K562 (cell line): ENCODE measurements at regions not wholly inside any gene's neighbourhood (a gene's known extent, or its start where the extent isn't known, plus 50 kb on each side); places are given as distances from the start of the nearest gene placed in this dataset.

Experiments
- ATAC-seq: fragments of 200-7000 bp; cut with Tn5 transposase; 3 replicates; pipeline ENCODE4 v1.9.1; 2020; ENCODE audit warnings: moderate library complexity
- BruUV-seq: library from RNA; stranded (reverse); fragments of 400-500 nt; replicated peaks from 2 replicates; lab custom pipeline; 2021; lab: Mats Ljungman, UMichigan
- CTCF ChIA-PET: fragments of 300-600 bp; formaldehyde crosslinking; extraction: SDS; loops from one replicate; lab custom pipeline; 2021; ENCODE audit warnings: low intra/inter-chr PET ratio; lab: Yijun Ruan, JAX
- POLR2A ChIA-PET: fragments of 300-600, 350-650 bp; sonication (Branson Sonifier 250); formaldehyde crosslinking; extraction: SDS; loops from one replicate; lab custom pipeline; 2021; ENCODE audit warnings: antibody characterized with exemption, inconsistent platforms; lab: Yijun Ruan, JAX
- DNase-seq, 4 experiments: peaks; one replicate each; pipeline versions ENCODE4 v3.0.0 to v3.0.0-alpha.2; 2011 to 2018; ENCODE audit warnings: low spot score in 3 of 4, mixed read lengths in 3 of 4; ENCODE audit errors: extremely low read depth in 1 of 4
- FAIRE-seq: peaks from 2 replicates; lab custom pipeline; 2011; peaks lifted over from hg19 to GRCh38; lab: Jason Lieb, UNC
- H2AFZ ChIP-seq: 2 replicates; pipeline ENCODE4 v1.6.0; 2011; ENCODE audit warnings: low read depth, low read length, control low read depth, inconsistent platforms
- H3K27ac ChIP-seq: fragments of 200-600 bp; 3 replicates; pipeline ENCODE4 v1.8.0; 2011; ENCODE audit warnings: low read depth, mild to moderate bottlenecking, control low read depth, inconsistent platforms, low read length, moderate library complexity, mixed read lengths; ENCODE audit errors: extremely low read depth
- H3K27me3 ChIP-seq, 2 experiments: fragments of 300-600 bp in 1 of 2; 2 replicates in 1 of 2; 3 replicates in 1 of 2; pipeline versions ENCODE4 v1.6.0 to v1.8.0; 2011; ENCODE audit warnings: inconsistent platforms in 2 of 2, low read length in 2 of 2, mild to moderate bottlenecking in 1 of 2, mixed read lengths in 1 of 2, moderate library complexity in 1 of 2; ENCODE audit not compliant: control insufficient read depth in 2 of 2, insufficient read depth in 2 of 2
- H3K36me3 ChIP-seq: fragments of 300-600 bp; 3 replicates; pipeline ENCODE4 v1.8.0; 2011; ENCODE audit warnings: mild to moderate bottlenecking, low read length, inconsistent platforms; ENCODE audit not compliant: control insufficient read depth, insufficient read depth
- H3K4me1 ChIP-seq, 2 experiments: fragments of 200-600 bp in 1 of 2; replicated peaks in 1 of 2; 2 replicates in 1 of 2; 3 replicates in 1 of 2; pipeline versions ENCODE4 v1.5.1 to v1.8.0; 2011; ENCODE audit warnings: inconsistent platforms in 2 of 2, low read length in 2 of 2, mild to moderate bottlenecking in 1 of 2, mixed read lengths in 1 of 2, moderate library complexity in 1 of 2; ENCODE audit not compliant: control insufficient read depth in 2 of 2, insufficient read depth in 2 of 2
- H3K4me2 ChIP-seq: 2 replicates; pipeline ENCODE4 v1.6.1; 2011; ENCODE audit warnings: low read length, control low read depth, inconsistent platforms, mixed read lengths; ENCODE audit not compliant: insufficient read depth
- H3K4me3 ChIP-seq: fragments of 200-600 bp; sonication (generic), shearing (Covaris generic); 2 replicates; pipeline ENCODE4 v1.5.1; 2016; ENCODE audit warnings: control low read depth, inconsistent platforms
- H3K79me2 ChIP-seq: fragments of 200-600 bp; 3 replicates; pipeline ENCODE4 v1.8.0; 2011; ENCODE audit warnings: low read length, inconsistent platforms; ENCODE audit not compliant: control insufficient read depth, insufficient read depth
- H3K9ac ChIP-seq, 2 experiments: 2 replicates each; pipeline versions ENCODE4 v1.6.0 to v1.6.1; 2011; ENCODE audit warnings: low read depth in 2 of 2, low read length in 2 of 2, control low read depth in 1 of 2, inconsistent platforms in 1 of 2, mild to moderate bottlenecking in 1 of 2, mixed read lengths in 1 of 2; ENCODE audit not compliant: insufficient read depth in 1 of 2
- H3K9me1 ChIP-seq: one replicate; pipeline ENCODE4 v1.6.0; 2011; ENCODE audit warnings: inconsistent platforms, mild to moderate bottlenecking, low read length, moderate library complexity; ENCODE audit not compliant: control insufficient read depth, insufficient read depth
- H3K9me3 ChIP-seq: replicated peaks from 2 replicates; pipeline ENCODE4 v1.5.1; 2011; ENCODE audit warnings: low read depth, low read length, inconsistent platforms; ENCODE audit not compliant: control insufficient read depth, insufficient read depth
- H4K20me1 ChIP-seq: replicated peaks from 2 replicates; pipeline ENCODE4 v1.6.1; 2011; ENCODE audit warnings: low read length, inconsistent platforms, mixed read lengths; ENCODE audit not compliant: control insufficient read depth, insufficient read depth
- GMEB1 ChIP-seq: fragments of 250-450 bp; sonication (Bioruptor Pico); IDR thresholded peaks from 2 replicates; pipeline ENCODE4 v1.4.0; 2020; ENCODE audit warnings: mild to moderate bottlenecking
- MITF ChIP-seq: IDR thresholded peaks from 2 replicates; pipeline ENCODE4 v1.6.1; 2014; ENCODE audit warnings: antibody characterized with exemption
- WGBS: fragments of 100-300 bp; shearing (Covaris generic); methylation state at CpG from one replicate; pipeline ENCODE4 v1.1.6; 2016; ENCODE audit warnings: low coverage, mixed read lengths; ENCODE audit not compliant: insufficient coverage; ENCODE audit errors: missing lambda C conversion rate; 5-methylcytosine and 5-hydroxymethylcytosine counted together
- in situ Hi-C: fragments of 300-500 bp; cut with MboI; formaldehyde crosslinking; loops from 4 replicates; pipeline ENCODE4 v1.15.0; 2018; ENCODE audit warnings: inconsistent platforms, mixed read lengths
- intact Hi-C: fragments of 100-400 bp; cut with micrococcal nuclease; formaldehyde crosslinking; loops from 2 replicates; pipeline ENCODE4 v1.14.2; 2022

GRCh38 chr4:57168982-57169381, 58.8 kb upstream of the IGFBP7 start:
- in situ Hi-C loops (no loop called here), intact Hi-C loops (loop anchor here (10.0 kb wide), 1 partner anchor 266 kb away; no protein-coding TSS in a partner anchor)
- peaks cover 0 to 3% of the 10 kb centered on the region in 2 experiments; a peak in 2 of 5 replicates for H3K4me1 ChIP-seq
- FAIRE-seq (no peak), DNase-seq (no peak)
- H4K20me1 ChIP-seq = no peaks in the 10 kb centered on the region
- POLR2A ChIA-PET = interaction anchor here (0.6 kb wide), 1 partner anchor 15 kb away, joined by 4 read pairs; no protein-coding TSS in a partner anchor
- H3K79me2 ChIP-seq = no peaks in the 10 kb centered on the region
- no peaks in the 10 kb centered on the region for H3K27me3 ChIP-seq
- no peak overlapping the region for H3K4me2 ChIP-seq
- H3K9me1 ChIP-seq = no peaks in the 10 kb centered on the region
- H3K9me3 ChIP-seq = no peaks in the 10 kb centered on the region
- H2AFZ ChIP-seq = no peak overlapping the region
- H3K4me3 ChIP-seq = no peak overlapping the region
- no peak for TF ChIP-seq MITF
- no peak for TF ChIP-seq GMEB1 (CRISPR knock-in tag)
- TF ChIP-seq, all 486 proteins: peak for 0
- H3K36me3 ChIP-seq = no peaks in the 10 kb centered on the region
- CTCF ChIA-PET = no interaction called here
- no peak overlapping the region for H3K9ac ChIP-seq
- no peak for ATAC-seq
- 0% methylated on average over 3 of the region's 3 CpGs for WGBS
- no peak overlapping the region for H3K27ac ChIP-seq
- BruUV-seq = no TSS peak
